Loucy (cell line): ENCODE measurements at regions not wholly inside any gene's neighbourhood (a gene's known extent, or its start where the extent isn't known, plus 50 kb on each side); places are given as distances from the start of the nearest gene placed in this dataset.

ENCODE experiments used
- EZH2phosphoT487 ChIP-seq: fragments of 200-600 bp; IDR thresholded peaks from 2 replicates; pipeline ENCODE4 v1.6.1; 2018; ENCODE audit warnings: antibody characterized with exemption, mild to moderate bottlenecking, moderate library complexity, borderline replicate concordance
- TF ChIP-seq, protein P1 (sequence below): fragments of 200-600 bp; sonication (generic); conservative IDR thresholded peaks from 2 replicates; pipeline ENCODE4 v1.5.1; 2014; ENCODE audit warnings: mild to moderate bottlenecking, antibody characterized with exemption, low read length

GRCh38 chr6:112470950-112471349 is 123.8 kb downstream of the RFPL4B start:
- TF ChIP-seq, protein P1, sequence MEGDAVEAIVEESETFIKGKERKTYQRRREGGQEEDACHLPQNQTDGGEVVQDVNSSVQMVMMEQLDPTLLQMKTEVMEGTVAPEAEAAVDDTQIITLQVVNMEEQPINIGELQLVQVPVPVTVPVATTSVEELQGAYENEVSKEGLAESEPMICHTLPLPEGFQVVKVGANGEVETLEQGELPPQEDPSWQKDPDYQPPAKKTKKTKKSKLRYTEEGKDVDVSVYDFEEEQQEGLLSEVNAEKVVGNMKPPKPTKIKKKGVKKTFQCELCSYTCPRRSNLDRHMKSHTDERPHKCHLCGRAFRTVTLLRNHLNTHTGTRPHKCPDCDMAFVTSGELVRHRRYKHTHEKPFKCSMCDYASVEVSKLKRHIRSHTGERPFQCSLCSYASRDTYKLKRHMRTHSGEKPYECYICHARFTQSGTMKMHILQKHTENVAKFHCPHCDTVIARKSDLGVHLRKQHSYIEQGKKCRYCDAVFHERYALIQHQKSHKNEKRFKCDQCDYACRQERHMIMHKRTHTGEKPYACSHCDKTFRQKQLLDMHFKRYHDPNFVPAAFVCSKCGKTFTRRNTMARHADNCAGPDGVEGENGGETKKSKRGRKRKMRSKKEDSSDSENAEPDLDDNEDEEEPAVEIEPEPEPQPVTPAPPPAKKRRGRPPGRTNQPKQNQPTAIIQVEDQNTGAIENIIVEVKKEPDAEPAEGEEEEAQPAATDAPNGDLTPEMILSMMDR, result no peak
- TF ChIP-seq EZH2phosphoT487, result no peak
